Activated T-cell treated with anti-CD3 and anti-CD28 coated beads for 24 hours (primary cell): ENCODE measurements at regions not wholly inside any gene's neighbourhood (a gene's known extent, or its start where the extent isn't known, plus 50 kb on each side); places are given as distances from the start of the nearest gene placed in this dataset.
"Not testable (repeated sequence)": the region's sequence is repeated elsewhere in the genome, so short reads cannot be mapped to it uniquely, and the experiment has no call there.

Experiments
- DNase-seq: peaks from one replicate; pipeline ENCODE4 v3.0.0-alpha.2; 2020; ENCODE audit warnings: low read depth

DNA sequence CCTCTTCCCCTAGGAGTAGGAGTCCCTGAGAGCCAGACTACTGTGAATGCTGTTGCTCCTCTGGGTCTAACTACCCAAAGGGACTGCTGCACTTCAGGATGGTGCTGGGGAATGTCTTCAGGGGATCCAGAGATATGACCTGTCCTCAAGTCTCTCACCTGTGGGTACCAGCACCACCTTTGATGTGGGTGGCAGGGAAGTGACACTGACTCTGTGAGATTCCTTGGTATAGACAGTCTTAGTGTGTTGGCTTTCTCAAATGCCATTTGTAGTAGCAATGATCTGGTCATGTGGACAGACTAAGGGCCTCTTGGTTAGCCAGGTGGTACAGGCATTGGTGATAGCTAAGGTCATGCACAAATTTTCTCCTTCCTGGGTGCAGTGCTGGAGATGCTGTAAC, 108.9 kb upstream of the ADAMTS3 start:
- DNase-seq = no peak

DNA sequence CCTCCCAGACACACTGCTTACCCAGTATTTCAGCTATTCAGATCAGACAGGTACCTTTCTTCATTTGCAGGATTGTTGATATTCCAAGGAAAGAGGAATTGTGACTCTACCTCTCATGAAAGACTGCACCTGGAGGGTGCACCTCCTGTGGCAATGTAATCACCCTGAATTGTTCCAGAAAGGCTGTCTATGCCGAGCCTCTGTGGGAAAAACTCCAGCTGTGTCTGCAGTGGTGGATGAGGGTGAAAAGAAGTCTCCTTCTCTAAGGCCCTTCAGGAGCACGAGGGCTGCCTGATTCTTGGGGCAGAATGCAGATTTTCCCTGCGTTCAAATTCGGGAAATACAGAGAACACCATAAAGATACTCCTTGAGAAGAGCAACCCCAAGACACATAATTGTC, 108.2 kb upstream of the ADAMTS3 start:
- DNase-seq = no peak

DNA sequence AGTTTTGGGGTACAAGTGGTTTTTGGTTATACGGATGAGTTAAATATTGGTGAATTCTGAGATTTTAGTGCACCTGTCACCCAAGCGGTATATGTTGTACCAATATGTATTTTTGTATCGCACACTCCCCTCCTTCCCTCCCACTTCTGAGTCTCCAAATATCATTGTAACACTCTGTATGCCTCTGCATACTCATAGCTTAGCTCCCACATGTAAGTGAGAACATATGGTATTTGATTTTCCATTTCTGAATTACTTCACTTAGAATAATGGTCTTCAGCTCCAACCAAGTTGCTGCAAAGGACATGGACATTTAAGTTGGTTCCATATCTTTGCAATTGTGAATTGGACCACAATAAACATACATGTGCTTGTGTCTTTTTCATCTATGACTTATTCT, 103.0 kb upstream of the ADAMTS3 start:
- DNase-seq = no peak

DNA sequence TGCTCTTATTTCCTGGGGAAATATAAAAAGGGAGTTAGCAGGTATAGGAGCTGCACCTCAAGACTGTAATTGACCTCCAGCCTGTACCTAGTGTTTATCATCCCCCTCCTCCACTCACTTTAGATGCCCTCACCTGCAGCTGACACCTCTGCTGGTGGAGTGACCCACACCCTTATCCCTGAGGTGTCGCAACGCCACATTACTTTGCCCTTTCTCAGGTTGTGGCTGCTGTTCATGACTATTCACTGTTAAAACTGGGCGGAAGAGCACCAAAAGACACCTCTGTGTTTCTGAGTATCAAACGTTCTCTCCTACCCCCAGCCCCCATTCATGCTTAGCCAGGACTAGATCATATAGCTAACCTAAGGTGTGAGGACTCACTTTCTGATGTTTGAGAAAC, 101.5 kb upstream of the ADAMTS3 start:
- no peak for DNase-seq

DNA sequence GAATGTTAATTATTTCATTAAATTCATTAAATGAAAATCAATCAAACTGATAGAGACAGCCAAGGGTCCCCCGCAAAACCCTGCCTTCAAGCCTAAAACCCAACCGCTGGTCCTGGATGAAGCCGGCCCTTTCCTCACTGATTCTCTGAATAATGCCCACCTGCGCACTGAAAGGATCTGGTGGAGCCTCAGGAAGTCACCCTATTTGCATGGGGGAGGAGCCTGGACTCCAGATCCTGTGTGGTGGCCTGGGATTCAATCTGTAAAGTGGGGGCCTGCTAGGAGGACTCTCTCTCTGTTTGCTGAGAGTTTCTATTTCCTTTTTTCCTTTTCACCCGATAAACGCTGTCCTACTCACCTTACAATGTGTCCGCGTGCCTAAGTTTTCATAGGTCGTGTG, 97.9 kb upstream of the ADAMTS3 start:
- no peak for DNase-seq

DNA sequence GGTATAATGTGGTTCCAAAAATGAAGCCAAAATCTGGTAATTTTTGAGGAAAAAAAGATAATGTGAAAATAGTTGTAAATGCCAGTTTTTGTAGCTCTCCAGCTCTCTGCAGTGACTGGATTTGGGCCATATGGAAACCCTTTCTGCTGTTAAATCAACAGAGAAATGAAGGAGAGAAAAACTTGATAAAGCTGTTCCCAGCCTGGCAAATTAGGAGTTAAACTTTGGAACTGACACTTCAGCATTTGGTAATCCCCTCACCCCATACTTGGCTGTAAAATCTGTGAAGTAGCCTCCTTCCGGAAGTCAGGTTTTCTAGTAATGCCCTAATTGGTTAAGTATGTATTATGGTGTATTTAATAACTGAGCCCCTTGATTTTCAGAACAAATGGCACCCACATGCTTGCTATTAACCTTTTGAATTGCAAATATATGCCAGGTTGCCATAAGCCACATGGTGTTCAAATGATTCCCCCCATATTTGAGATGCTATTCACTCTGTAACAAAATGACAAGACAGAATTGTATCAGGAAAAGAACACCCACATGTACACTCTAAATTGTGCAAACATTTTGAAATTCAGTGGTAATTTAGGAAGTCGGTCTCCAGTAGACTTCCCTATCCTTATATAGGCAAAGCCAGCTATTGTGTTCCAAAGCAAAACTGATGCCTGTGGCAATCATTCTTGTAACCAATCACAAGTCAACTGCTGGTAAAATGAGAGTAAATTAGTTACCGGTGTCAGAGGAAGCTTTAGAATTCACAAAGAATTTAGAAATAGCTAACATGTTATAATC, 96.3 kb upstream of the ADAMTS3 start:
- DNase-seq = no peak

DNA sequence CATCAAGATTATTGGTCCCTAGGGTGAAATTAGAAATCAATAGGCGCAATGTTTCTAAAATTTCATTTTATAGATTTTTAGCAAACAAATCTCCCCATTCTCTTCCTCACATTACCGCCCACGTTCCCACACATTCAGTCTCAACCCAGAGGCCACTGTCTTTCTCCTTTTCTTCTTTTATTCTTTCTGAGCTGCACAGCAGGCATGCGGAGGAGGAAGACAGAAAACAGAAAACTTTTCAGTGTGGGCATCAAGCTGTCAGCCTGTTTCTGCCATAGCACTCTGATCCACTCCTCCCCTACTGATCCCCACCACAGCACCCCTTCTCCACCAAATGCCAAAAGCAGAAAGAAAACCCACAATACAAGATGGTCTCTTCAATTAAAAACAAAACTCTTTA, 94.8 kb upstream of the ADAMTS3 start:
- DNase-seq = no peak

DNA sequence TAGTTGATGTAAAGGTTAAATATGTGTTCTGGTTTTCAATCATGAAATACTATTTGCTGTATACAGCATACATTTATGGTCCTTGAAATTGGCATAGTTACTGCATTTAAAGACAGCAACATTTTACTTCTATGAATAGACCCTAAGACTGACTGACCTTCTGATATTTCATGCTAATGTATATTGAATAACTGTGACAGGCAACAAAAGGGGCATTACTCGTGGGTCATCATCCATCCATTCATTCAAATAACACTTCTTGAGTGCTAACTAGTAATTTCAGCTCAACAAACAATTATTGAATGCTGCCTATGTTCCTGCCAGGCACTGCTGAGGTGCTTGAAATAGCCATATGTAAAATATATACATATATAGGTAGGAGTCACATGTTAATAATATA, 92.8 kb upstream of the ADAMTS3 start:
- no peak for DNase-seq

DNA sequence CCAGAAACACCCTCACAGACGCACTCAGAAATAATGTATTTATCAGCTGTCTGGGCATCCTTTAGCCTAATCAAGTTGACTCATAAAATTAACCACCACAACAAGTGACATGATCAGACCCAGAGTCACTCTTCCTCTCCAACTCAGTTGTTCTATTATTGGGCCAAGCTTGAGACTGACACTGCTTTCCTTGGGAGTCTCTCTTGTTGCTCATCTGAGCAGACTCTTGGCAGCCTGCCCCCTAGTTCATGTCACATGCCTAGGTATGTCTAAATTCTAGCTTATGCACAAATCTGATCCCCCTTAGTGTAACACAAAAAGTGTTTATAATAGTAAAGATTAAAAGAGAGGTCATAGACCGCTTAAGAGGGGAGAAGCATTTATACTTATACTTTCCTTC, 72.6 kb upstream of the ADAMTS3 start:
- DNase-seq = no peak

DNA sequence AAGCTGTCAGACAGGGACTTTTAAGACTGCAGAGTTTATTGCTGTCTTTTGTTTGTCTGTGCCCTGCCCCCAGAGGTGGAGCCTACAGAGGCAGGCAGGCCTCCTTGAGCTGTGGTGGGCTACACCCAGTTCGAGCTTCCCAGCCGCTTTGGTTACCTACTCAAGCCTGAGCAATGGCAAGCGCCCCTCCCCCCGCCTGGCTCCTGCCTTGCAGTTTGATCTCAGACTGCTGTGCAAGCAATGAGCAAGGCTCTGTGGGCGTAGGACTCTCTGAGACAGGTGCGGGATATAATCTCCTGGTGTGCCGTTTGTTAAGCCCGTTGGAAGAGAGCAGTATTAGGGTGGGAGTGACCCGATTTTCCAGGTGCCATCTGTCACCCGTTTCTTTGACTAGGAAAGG, 67.8 kb upstream of the ADAMTS3 start:
- DNase-seq = not testable (repeated sequence)

DNA sequence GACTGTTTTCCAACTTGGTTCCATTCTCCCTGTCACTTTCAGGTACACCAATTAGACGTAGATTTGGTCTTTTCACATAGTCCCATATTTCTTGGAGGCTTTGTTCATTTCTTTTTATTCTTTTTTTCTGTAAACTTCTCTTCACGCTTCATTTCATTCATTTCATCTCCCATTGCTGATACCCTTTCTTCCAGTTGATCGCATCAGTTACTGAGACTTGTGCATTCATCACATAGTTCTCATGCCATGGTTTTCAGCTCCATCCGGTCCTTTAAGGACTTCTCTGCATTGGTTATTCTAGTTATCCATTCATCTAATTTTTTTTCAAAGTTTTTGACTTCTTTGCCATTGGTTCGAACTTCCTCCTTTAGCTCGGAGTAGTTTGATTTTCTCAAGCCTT, 66.9 kb upstream of the ADAMTS3 start:
- DNase-seq = not testable (repeated sequence)

DNA sequence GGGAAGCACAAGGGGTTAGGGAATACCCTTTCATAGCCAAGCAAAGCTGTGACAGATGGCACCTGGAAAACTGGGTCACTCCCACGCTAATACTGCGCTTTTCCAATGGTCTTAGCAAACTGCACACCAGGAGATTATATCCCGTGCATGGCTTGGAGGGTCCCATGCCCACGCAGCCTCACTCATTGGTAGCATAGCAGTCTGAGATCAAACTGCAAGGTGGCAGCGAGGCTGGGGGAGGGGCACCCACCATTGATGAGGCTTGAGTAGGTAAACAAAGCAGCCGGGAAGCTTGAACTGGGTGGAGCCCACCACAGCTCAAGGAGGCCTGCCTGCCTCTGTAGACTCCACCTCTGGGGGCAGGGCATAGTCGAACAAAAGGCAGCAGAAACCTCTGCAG, 63.2 kb upstream of the ADAMTS3 start:
- not testable (repeated sequence) for DNase-seq

DNA sequence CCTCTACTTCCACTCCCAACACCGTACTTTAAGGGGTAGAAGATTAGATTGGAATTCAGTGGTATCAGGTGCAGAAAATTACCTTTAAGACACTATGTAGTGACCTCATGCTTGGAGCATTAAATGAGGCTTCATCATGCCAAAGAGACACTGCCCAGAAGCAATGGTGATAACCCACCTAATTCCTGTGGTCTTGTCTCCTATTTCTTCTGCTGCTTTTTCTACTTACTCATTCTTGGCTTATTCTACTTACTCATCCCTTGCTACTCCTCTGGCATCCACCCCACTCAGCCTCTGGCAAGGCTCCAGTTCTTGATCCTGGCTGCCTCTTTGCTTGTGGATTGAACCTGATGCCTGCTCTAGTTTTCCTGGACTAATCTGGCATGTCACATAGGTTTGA, 62.3 kb upstream of the ADAMTS3 start:
- no peak for DNase-seq

DNA sequence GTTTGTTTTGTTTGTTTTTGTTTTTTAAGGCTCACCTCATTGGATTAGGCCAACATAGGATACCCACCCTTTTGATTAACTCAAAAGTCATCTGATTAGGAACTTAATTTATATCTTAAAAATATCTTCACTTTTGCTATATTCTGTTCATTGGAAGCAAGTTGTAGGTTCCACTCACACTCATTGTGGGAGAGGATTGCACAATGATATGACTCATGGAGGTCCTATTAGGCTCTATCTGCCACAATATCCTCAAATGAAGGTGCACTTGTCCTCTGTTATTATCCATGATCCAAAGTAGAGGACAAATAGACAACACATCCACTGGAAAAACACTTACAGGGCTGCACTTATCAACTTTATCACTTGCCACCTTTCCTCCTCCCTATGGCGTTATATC, 60.5 kb upstream of the ADAMTS3 start:
- no peak for DNase-seq

DNA sequence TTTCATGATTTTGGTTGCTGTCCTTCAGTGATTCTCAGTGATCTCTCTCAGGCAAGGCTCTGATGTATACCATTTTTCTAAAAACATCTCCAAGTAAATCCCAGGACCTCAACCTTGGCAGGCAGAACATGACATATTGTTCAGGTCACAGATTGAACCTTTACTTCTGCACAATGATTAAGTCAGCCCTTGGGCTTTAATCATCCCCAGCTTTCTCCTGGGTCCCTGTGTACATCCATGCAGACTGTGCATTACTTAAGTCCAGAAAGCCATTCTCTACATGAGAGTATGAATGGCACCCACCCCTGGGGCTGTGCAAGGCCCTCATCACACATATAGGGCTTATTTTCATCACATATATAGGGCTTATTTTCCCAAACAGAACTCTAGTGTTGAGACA, 58.7 kb upstream of the ADAMTS3 start:
- no peak for DNase-seq
